ENCODE measurements at regions not wholly inside any gene's neighbourhood (a gene's known extent, or its start where the extent isn't known, plus 50 kb on each side); places are given as distances from the start of the nearest gene placed in this dataset.

- DNase-seq: no peak
Measured at GRCh38 chr15:31782016-31782783, 248.1 kb upstream of the CHRNA7 start.

GRCh38 chr15:31782951-31783350, 247.4 kb upstream of the CHRNA7 start:
- no peak for DNase-seq

- no peak for DNase-seq
Measured at GRCh38 chr15:31786360-31786759, 244.0 kb upstream of the CHRNA7 start.

DNA sequence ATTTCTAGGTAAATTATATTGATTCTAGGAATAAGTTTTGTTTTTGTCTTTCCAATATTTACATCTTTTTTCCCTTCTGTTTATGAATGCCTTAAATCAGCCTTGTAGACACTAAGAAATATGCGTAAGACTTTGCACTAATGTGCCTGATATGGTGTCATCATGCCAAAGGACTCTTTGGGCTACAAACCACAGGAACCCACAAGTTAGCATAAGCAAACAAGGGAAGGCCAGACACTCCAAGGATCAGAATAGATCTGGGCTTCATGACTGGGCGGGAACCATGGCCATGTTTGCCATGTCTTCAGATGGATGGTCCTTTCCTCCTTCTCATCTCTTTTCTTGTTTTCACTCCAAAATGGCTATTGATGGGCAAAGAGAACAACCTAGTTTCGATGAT, 242.2 kb upstream of the CHRNA7 start:
- DNase-seq: no peak

GRCh38 chr15:31792611-31793199, 237.6 kb upstream of the CHRNA7 start:
- no peak for DNase-seq

GRCh38 chr15:31799319-31799714, 231.0 kb upstream of the CHRNA7 start:
- no peak for DNase-seq

DNA sequence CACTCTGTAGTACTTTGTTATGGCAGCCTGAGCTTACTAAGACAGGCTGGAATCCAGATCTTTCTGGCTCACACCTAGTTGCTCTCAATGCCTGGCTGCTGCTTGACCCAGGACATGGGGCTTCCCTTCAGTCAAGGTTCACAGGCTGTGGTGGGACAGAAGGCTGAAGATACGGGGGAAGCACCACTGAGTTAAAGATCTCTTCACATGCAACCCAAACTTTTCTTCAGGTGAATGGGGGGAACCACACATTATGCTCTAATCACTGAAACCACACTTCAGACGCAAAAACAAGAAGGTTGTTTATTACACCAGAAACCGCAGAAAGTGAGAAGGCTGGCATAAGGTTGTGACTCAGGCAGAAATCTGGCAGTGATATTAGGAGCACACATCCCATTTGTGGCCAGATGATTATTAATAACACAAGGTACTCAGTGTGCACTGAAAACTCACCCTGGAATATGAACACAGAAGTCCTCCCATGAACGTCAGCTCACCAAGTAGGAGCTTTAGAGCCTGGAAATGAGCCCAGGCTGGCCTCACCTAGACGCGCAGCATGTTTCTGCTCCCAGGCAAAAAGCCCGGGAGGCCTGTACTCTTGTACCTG, 230.5 kb upstream of the CHRNA7 start:
- DNase-seq: no peak

DNA sequence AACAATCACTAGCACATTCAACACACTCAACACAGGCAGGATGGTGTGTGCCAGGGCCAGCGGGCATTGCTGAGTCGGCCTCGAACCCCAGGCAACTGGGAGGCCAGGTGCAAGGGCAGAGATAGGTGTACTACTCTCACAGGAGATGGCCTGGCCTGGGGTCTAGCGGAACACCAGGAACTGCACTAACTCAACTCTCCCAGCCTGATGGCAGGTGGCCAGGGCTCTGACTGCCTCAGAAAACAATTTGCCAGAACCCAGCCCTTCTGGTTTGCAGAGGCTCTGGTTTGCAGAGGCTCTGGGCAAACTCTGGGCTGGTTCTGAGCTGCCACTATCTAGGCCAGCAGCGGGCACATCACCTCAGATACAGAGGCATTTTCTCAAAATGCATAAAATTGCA, 229.2 kb upstream of the CHRNA7 start:
- DNase-seq: no peak

- DNase-seq: no peak
Measured at GRCh38 chr15:31802761-31803160, 227.6 kb upstream of the CHRNA7 start.

DNA sequence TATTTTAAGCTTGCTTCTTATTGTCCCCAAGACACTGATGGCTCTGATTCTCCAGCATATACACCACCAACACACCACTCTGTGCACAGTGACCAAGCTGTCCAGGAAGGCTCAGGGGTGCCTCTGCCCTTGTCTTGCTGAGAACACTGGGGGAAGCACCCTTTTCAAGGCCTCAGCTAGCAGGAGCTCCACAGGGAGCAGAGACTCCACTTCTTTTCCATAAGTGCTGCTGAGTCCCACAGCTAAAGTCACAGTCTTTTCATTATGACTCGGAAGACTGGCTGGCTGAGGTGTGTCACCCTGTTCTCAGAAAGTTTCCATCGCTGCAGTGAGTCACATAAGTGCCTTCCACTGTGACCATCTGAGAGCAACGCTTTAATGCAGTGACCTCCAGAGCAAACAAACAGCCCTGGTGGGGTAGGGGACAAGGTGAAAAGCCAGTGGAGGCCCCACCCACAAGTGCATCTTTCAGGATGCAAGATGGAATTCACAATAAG, 226.9 kb upstream of the CHRNA7 start:
- DNase-seq: no peak

DNA sequence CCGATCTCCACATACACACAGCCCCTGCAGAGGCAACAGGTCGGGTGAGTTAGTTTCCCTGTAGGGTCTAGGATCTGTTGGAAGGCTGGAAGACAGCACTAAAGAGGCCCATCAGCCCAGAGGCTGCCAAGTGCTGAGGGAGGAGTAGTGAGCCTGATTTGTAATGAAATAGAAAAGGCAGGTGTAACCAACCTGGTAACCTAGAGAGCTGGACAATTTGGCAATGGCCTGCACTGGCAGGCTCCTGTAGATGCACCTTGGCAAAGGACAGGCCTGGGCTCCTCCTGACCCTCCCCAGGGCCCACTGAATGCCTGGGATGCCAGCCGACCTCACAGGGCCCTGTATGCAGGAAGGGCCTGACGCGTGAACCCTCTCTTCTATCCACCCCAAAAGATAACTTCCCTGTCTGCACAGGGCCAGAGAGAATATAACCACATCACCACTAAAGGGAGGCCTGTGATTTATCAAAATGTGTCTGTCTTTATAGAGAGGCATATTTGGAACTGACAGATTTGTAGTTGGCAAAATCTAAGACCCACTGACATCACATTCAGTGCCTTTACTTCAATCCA, 225.1 kb upstream of the CHRNA7 start:
- no peak for DNase-seq

GRCh38 chr15:31806106-31806505, 224.2 kb upstream of the CHRNA7 start:
- DNase-seq: no peak

- no peak for DNase-seq
Measured at GRCh38 chr15:31811641-31812040, 218.7 kb upstream of the CHRNA7 start.

DNA sequence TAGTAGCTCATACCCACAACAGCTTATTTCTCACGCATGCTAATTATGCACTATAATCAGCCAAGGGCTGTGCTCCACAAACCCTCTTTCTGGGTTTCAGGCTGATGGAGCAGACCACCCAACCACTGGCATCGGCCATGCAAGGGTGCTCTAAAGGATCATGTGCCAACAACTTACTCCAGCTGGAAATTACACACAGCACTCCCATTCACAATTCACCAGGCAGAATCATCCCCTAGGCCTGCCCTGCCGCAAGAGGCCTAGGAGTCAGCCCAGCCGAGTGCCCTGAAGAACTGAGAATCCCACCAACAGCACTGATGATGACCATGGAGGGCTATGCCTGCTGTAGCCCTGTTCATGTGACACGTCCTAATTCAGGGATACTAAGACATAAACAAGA, 216.2 kb upstream of the CHRNA7 start:
- DNase-seq: no peak

DNA sequence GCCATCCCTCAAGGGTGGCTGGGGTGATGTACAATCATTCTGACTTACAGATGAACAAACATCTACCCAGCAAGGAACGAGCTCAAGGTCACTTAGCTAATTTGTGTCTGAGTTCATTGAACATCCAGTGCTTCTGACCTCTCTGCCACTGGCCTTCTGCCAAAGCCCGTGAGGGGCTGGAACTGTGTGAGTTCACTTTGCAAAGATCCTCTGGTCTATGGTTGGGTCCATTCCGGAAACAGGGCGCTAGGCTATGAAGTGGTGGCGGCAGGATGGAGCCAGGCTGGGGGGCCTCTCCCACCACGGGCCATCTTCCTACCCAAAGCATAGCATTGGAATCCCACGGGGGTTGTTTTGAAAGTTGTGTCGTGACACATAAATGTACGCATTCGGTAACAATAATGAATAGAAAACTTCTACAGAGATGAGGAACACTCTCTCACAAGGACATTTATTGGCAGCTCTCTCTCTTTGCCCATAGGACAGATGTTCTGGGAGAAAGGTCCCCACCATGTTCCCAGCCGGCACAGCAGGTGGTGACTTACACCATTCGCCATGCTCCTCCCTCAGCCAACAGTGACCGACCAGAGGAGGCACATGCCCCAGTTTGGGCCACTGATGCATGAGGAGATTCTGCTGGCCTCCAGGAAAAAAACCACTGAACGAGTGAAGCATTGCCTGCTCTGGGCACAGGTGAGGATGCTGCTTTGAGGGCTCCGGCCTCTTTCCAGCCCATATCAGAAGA, 214.7 kb upstream of the CHRNA7 start:
- DNase-seq: no peak

DNA sequence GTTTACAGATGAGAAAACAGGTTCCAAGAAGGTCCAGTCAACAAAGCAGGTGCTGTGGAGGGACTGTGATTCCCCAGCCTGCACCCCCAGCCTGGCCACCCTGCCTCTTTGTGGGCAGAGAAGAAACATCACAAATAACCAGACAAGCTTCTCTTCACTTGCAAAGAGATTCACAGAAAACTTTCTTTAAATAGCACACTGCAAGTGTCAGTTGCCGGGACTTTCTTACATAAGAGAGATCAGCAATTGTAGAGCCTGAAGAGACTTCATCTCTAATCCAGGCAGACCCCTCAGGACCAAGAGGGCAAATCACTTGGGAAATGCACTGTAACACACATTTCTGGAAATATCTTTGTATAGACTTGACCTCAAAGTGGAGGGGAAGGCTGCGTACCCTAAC, 207.9 kb upstream of the CHRNA7 start:
- DNase-seq: no peak

DNA sequence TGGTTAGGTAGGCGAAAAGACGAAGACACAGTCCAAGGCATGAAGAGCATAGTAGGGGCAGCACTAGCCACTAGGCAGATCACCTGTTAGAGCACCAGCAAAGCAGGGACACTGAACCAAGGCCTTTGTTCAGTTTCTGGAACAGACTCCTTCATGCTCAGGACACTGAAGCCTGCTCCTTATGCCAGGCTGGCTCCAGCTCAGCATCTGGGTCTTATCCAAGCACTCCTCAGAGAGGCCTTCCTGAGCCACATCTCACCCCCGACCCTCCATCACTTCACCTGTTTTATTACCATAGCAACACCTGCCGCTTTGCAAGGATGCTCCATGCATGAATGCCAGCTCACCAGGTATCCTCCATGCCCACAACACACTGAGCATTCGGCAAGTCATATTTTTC, 206.3 kb upstream of the CHRNA7 start:
- DNase-seq: no peak

- no peak for DNase-seq
Measured at GRCh38 chr15:31828594-31828993, 201.7 kb upstream of the CHRNA7 start.

DNA sequence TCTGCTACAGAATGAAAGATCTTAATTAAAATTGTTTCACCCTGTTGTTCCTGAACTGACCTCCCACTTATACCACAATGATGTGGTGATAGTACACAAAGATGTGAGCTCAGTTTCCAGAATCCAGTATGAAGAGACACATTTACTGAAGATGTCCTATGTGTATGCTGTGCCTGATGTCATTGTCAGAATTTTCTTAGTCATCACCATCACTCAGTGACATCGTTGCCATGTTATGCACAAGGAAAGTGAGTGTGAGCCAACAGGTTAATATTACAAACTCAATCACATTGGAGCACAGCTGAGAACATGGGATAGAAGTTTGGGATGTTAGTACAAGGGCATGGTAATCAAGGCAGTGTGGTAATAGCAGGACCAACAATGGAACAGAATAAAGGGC, 199.7 kb upstream of the CHRNA7 start:
- DNase-seq: no peak

DNA sequence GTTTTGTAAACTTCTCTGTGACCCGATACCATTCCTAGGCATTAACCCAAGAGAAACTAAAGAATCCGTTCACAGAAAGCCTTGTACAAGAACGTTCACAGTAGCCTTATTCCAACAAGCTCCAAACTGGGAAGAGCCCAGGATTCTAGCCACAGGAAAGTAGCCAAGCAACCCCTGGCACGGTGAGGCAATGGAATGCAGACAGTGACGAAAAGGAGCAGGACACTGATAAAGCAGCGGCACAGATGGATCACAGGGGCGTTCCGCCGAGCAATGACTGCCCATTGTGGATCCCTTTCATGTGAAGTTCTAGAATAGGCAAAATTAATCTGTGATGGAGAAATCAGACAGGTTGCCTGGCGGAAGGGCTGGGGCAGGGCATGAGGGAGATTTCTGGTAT, 198.7 kb upstream of the CHRNA7 start:
- DNase-seq: no peak

DNA sequence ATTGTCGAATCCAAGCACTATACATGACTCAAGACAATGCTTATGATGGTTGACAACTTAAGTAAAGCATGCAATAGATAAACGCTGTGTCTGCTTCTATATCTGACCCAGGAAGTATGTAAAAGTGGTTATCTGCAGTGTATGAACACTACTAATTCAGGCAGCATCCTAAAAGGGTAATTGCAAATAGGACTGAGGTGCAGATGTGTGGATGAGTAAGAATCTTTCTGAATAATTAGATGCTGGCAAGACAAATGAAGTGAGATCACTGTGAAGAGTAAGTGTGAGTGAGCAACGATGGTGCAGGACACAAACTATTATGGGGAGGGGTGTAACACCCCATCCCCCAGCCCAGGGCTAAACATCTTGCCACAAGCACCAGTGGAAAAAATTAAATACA, 195.7 kb upstream of the CHRNA7 start:
- no peak for DNase-seq

GRCh38 chr15:31839388-31839787, 190.9 kb upstream of the CHRNA7 start:
- DNase-seq: no peak

DNA sequence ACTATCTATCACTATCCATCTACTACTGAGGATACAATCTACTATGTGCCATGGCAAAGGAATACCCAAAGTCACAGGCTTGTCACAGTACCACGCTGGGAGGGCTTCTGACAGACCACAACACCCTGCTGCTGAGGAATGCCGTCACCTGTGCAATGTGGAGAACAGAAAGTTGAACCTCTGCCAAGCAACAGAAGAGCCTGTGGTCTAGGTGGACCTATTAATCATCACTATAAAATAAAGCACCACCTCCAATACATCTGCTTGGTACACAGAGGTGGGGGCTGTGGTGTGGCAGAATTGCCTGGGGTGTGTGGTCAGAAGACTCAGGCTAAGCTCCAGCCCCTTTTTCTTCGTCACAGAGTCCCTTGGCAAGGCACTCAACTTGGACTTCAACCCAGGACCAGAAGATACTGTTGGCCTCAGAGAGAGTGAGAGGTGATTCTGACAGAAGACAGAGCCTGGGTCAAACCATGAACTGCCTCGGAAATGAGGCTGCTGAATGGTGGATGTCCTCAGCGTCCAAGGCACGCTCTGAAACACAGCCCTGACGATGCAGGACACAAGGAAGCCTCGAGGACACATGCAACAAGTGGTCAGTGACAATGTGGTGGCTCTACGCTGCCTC, 189.4 kb upstream of the CHRNA7 start:
- DNase-seq: no peak
